ENCODE measurements at regions not wholly inside any gene's neighbourhood (a gene's known extent, or its start where the extent isn't known, plus 50 kb on each side); places are given as distances from the start of the nearest gene placed in this dataset.

DNA sequence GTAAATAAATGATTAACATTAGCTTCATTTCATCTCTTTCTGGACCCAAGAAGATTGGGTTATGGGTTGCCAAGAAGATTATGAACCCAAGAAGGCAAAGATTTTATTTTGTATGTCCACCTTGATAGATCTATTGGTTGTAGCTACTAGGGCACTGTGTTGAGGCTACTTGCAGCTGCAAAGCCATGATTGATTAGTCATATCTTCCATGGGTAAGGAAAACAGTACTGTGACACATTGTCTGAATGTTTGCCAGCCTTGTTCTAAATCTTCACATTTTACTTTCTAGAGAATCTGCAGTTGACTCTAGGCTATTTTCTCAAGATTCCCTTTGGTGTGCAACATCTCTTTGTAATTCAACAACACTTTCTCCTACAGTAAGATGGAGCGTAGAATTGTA is 229.2 kb upstream of the KCNH8 start:
- TF ChIP-seq, protein P1, sequence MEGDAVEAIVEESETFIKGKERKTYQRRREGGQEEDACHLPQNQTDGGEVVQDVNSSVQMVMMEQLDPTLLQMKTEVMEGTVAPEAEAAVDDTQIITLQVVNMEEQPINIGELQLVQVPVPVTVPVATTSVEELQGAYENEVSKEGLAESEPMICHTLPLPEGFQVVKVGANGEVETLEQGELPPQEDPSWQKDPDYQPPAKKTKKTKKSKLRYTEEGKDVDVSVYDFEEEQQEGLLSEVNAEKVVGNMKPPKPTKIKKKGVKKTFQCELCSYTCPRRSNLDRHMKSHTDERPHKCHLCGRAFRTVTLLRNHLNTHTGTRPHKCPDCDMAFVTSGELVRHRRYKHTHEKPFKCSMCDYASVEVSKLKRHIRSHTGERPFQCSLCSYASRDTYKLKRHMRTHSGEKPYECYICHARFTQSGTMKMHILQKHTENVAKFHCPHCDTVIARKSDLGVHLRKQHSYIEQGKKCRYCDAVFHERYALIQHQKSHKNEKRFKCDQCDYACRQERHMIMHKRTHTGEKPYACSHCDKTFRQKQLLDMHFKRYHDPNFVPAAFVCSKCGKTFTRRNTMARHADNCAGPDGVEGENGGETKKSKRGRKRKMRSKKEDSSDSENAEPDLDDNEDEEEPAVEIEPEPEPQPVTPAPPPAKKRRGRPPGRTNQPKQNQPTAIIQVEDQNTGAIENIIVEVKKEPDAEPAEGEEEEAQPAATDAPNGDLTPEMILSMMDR (optimal IDR thresholded peaks at IDR 0.05 in 1 of 3, IDR thresholded peaks at IDR 0.05 in 1 of 3, conservative IDR thresholded peaks at IDR 0.05 in 1 of 3; ENCODE audit: extremely low read depth in 1 of 3, insufficient read depth in 2 of 3, low read length in 3 of 3): no peak
- TF ChIP-seq EZH2 (IDR thresholded peaks at IDR 0.05; ENCODE audit: low read length): no peak

All from keratinocyte (primary cell).